GM18505 (cell line): ENCODE measurements at regions not wholly inside any gene's neighbourhood (a gene's known extent, or its start where the extent isn't known, plus 50 kb on each side); places are given as distances from the start of the nearest gene placed in this dataset.
"Not testable (repeated sequence)": the region's sequence is repeated elsewhere in the genome, so short reads cannot be mapped to it uniquely, and the experiment has no call there.

Experiments
- ATAC-seq: cut with Tn5 transposase; IDR thresholded peaks from one replicate; pipeline ENCODE4 v1.9.1; 2021; ENCODE audit not compliant: unreplicated experiment
- POLR2A ChIP-seq: IDR thresholded peaks from 4 replicates; pipeline ENCODE4 v1.6.1; 2011; ENCODE audit warnings: borderline replicate concordance; ENCODE audit not compliant: insufficient read depth, insufficient read length; ENCODE audit errors: extremely low read depth

DNA sequence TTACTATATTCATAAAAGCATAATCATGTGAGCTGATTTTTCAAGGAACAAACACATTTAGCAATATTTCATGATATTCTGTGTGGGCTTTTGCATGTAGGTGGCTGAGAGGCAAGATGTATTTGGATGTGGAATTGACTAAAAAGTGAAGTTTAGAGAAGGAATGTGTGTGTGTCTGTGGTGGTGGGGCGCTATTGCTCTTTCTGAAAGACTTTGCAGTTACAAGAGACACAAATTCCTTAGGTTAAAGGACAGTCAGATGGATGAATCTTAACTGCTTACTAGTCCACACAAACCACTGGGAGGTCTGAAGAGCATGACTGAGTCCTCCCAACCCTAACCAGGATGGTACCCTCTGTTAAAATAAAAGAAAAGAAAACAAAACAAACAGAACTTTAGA, 200.1 kb downstream of the SDHAF3 start:
- no peak for ATAC-seq
- no peak for TF ChIP-seq POLR2A

DNA sequence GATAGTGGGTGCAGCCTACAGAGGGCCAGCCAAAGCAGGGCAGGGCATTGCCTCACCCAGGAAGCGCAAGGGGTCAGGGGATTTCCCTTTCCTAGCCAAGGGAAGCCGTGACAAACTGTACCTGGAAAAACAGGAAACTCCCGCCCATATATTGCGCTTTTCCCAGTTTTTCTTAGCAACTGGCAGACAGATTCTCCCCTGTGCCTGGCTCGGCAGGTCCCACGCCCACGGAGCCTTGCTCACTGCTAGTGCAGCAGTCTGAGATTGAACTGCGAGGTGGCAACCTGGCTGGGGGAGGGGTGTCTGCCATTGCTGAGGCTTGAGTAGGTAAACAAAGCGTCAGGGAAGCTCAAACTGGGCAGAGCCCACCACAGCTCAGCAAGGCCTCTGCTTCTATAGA, 212.4 kb downstream of the SDHAF3 start:
- not testable (repeated sequence) for ATAC-seq

DNA sequence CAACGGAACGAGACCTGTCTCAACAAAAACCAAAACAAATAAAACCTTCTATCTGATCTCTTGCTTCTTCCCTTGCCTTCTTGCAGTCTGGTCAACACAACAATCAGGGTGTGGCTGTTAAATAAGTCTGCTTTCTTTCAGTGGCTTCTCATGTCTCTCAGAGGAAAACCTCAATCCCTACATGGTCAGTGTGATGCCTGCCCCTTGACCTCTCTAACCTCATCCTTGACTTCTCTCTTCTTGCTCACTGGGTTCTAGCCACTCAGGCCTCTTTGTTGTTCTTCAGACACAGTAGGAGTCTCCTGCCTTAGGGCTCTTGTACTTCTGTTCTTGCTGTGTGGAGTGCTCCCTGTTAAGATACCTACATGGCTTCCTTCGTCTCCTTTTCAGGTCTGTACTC, 220.4 kb downstream of the SDHAF3 start:
- no peak for TF ChIP-seq POLR2A
- ATAC-seq, result no peak

DNA sequence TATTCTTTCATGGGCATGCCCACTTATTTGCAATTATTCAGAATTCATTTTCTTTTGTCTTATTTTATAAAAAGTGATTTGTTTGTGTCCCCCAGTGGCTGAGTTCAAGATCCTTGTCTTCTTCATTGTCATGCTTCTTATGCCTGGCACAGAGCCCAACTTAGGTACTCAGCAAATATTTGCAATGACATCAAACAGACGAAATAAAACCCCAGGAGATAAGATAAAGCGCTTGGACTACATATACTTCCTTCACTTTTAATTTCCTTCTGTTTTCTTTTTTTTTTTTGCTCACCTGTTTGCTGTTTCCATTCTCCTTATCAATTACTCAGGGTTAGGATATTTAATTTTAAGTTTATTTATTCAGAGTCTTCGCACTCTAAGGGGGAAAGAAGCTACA, 225.0 kb downstream of the SDHAF3 start:
- no peak for ATAC-seq
- TF ChIP-seq POLR2A, result no peak

DNA sequence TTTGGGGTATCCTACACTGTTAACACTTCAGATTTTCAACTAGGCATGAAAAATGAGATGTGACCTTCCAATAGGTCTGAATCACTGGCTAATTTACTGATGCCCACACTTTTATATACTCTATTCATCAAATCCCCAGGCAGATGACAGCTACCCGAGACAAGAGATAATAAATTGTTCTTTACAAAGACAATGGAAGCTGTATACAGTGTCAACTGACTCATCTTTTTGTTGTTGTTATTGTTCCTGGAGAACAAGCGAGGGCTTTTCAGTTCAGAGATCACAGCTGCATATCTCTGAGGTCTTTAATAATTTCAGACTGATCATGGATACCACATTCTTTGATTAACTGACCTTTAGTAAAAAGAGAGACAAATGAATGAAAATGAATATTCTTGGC, 228.9 kb downstream of the SDHAF3 start:
- TF ChIP-seq POLR2A, result no peak
- ATAC-seq, result no peak

DNA sequence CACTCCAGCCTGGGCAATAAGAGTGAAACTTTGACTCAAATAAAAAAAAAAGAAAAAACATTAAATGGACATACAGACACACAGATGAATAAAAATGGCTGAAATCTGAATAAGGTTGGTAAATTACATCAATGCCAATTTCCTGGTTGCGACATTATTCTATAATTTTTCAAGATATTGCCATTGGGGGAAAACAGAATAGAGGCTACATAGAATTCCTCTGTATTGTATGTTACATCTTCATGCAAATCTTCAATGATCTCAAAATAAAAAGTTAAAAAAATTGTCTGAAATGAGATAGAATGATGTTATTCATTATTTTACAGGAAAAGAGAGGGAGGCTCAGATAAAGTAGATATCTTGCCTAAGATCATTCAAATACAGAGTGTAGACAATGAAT, 234.0 kb downstream of the SDHAF3 start:
- ATAC-seq, result no peak

DNA sequence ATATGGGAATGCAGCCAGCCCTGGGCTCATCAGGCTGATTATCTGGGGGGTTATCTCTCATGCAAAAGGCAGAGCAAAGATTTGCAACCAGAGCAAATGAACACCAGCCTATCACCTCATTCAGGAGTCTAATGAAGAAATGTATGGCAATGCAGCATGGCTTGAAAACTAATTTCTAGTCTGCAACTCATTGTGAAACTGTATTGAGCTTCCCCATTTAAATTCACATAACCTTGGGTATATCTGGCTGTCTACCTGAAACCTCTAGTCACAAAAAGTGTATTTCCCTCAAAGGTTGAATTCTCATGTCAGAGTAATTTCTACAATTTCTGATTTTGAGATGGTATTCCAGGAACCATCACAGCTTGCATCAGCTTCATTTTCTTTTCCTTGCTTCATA, 240.0 kb downstream of the SDHAF3 start:
- TF ChIP-seq POLR2A, result no peak
- no peak for ATAC-seq

More for the DNA sequence above, 234.0 kb downstream of the SDHAF3 start:
- TF ChIP-seq POLR2A, result no peak

DNA sequence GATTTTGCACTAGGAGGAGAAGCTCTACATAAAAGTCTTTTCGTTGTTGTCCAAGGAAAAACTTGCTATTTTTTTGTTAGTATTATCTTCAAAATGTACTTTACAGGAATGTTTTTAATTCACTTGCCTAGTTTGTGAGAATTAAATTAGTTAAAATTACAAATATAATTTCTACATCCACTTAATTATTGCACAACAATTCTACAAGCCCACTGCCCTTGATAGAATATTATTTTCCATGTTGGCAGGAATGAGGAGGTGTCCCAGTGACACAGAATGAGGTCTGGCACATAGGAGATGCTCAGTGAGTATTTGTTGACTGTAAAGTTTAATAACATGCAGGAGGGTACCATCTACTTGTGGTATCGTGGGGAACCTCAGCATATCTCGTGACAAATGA, 255.4 kb downstream of the SDHAF3 start:
- ATAC-seq, result no peak
- TF ChIP-seq POLR2A, result no peak

DNA sequence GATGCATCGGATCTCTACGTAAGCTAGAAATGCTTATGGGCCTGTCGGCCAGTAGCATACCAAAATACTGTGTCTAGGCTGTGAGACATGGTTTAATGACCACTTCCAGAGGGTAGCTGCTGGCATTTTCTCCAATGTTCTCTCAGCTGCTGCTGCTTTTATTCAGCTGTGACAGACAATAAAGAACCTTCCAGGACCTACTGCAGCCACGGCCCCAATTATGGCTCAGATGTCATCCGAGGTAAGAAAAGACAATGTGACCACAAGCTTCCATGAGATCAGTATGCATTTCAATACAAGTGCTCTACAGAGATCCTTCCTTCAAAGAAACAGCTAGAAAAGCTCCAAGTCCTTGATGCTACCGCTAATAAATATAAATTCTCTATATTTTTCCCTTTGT, 256.2 kb downstream of the SDHAF3 start:
- no peak for TF ChIP-seq POLR2A
- no peak for ATAC-seq

DNA sequence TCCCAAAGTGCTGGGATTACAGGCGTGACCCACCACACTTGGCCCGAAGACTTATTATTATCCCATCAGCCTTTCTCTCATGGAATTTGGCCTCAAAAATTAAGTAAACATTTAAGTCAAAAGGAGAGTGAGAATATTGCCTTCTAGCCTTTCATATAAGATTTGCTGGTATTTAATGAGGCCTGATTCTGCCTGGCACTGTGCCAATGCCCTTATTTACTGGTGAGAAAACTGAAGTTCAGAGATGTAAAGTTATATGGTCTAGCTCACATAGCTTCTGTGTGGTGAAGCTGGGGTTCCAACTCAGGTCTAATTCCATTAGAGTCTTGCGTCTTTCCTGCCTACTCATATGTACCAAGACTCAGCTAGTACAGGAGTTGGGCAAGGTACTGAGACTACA, 260.2 kb downstream of the SDHAF3 start:
- TF ChIP-seq POLR2A, result no peak
- ATAC-seq, result no peak

DNA sequence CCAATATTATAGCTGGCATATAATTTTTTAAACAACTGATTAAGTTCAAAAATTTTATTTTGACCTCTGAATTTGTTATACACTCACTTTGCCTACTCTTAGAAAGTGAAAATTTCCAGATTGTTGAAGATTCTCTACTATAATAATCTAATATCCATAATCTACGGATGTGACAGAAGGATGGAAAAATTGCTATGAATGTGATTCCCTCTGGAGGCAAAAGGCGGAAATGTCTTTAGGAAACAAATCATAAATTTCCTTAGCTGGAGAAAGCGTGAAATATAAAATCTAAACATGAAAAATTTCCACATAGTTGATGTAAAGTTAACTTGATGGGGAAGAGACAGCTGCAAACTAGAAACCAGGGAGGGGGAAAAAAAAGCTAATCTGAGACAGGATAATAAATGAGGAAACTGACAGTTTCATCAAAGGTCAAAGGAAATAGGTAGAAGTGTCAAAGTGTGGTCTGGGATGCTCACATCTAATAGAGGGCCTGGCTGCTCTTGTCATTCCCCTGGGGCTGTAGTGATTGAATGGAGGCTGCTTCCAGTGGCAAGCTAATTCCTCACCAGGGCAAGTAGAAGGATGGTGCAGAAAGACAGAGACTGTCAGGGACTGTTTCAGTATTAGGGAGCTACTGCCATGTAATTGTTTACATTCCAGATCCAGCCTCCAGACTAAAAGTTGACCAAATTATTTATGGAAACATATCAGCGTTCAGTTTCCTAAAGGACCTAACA, 264.5 kb downstream of the SDHAF3 start:
- no peak for ATAC-seq
- TF ChIP-seq POLR2A, result no peak

DNA sequence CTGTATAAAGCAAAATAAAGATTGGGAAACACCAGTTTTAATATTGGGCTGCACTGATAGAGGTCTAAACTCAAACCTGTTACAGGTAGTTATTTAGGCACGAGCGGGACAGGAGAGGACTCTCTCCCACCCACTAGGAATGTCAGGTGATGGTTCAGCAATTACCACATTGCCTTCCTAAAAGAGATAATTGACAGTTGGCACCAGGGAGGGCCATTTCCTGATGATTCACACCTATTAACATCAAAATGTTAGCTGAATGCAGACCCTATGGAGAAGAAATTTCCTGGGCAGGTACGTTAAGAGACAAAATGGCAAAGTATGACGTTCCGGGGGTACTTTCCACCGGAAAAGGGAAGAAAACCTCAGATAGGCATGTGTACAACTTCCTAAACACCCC, 272.6 kb downstream of the SDHAF3 start:
- no peak for ATAC-seq
- TF ChIP-seq POLR2A, result no peak

DNA sequence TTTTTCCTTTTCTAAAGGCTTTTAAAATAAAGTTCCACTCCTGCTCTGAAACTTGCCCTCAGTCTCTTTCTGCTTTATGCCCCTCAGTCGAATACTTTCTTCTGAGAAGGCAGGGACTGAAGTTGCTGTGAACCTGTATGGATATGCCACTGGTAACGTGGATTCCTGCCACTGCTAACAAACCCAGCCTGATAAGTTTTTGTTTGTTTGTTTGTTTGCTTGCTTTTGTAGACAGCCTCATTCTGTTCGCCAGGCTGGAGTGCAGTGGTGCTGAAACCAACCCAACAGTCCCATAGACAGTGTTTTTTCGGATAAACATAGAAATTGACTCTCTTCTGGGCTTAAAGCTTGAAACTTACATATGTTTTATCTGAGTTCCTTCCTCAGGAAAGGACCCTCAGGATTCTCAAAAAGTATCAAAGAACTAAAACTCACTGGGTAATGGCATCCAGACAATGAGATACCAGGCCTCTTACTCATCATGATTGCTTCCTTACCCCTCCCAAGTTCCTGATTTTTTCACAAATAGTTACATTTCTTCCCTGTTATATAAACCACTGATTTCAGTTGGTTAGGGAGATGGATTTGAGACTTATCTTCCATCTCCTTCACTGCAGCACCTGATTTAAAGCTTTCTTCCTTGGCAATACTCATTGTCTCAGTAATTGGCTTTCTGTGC, 273.6 kb downstream of the SDHAF3 start:
- ATAC-seq, result no peak
- TF ChIP-seq POLR2A, result no peak

DNA sequence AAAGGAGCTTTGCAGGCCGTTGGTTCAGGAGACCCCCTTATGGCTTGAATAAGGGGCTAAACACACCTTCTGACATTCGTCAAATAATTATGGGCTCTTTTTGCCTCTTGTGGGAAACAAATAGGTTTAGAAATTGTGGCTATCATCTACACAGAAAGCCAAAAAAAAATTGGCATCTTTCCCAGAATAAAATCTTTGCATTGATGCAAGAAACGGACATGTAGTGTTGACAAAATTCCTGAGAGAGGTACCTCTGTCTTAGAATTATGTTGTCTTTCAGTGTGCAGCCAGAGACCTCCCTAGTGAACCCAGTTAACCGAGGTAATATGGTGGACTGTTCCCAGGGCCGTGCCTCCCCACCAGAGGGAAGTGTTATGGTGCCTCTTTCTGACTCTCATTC, 283.9 kb downstream of the SDHAF3 start:
- ATAC-seq, result no peak
- TF ChIP-seq POLR2A, result no peak
